ENCODE measurements at regions not wholly inside any gene's neighbourhood (a gene's known extent, or its start where the extent isn't known, plus 50 kb on each side); places are given as distances from the start of the nearest gene placed in this dataset.

GRCh38 chr2:238586931-238587775 is 160.4 kb downstream of the ASB1 start:
- Histone ChIP-seq H3K36me3 (no peaks in the 10 kb centered on the region), H3K27me3 (no peaks in the 10 kb centered on the region), H4K20me1 (no peaks in the 10 kb centered on the region), H3K9me3 (replicated peaks in 1 of 11) (peaks cover 0 to 22% (median 11%) of the 10 kb centered on the region in 11 experiments; a peak in 12 of 22 replicates), H3K4me3 (no peak overlapping the region), H3K4me2 (peak overlapping the region in 10 of 11 experiments; percentile 69 to 82 (median 76); a peak in 19 of 22 replicates), H3K9ac (no peak overlapping the region), H3K4me1 (peaks cover 17 to 29% (median 22%) of the 10 kb centered on the region in 10 experiments), H3K27ac (no peak overlapping the region)
- no peak for TF ChIP-seq Cebpa-rat (IDR thresholded peaks at IDR 0.05)

GRCh38 chr2:238587776-238588660 is 161.3 kb downstream of the ASB1 start:
- Histone ChIP-seq H3K9me3 (replicated peaks in 1 of 11) (peaks cover 0 to 13% (median 6%) of the 10 kb centered on the region in 11 experiments; a peak in 11 of 22 replicates), H3K4me1 (peaks cover 17 to 29% (median 22%) of the 10 kb centered on the region in 10 experiments), H3K27me3 (no peaks in the 10 kb centered on the region), H3K4me3 (no peak overlapping the region), H3K27ac (no peak overlapping the region), H3K9ac (no peak overlapping the region), H3K36me3 (no peaks in the 10 kb centered on the region), H4K20me1 (no peaks in the 10 kb centered on the region), H3K4me2 (no peak overlapping the region)
- TF ChIP-seq Cebpa-rat (IDR thresholded peaks at IDR 0.05) = no peak

GRCh38 chr2:238589591-238590460 is 163.1 kb downstream of the ASB1 start:
- no peak overlapping the region for H3K4me3 ChIP-seq
- H3K36me3 ChIP-seq = no peaks in the 10 kb centered on the region
- no peaks in the 10 kb centered on the region for H4K20me1 ChIP-seq
- H3K27me3 ChIP-seq = no peaks in the 10 kb centered on the region
- H3K9me3 ChIP-seq (replicated peaks in 1 of 11) = no peaks in the 10 kb centered on the region
- H3K27ac ChIP-seq = no peak overlapping the region
- TF ChIP-seq Cebpa-rat (IDR thresholded peaks at IDR 0.05) = no peak
- H3K4me2 ChIP-seq = no peak overlapping the region
- no peak overlapping the region for H3K9ac ChIP-seq
- peaks cover 17 to 23% (median 22%) of the 10 kb centered on the region in 10 experiments for H3K4me1 ChIP-seq

GRCh38 chr2:238591732-238592131 is 165.0 kb downstream of the ASB1 start:
- TF ChIP-seq Cebpa-rat (IDR thresholded peaks at IDR 0.05) = no peak
- Histone ChIP-seq H3K9me3 (replicated peaks in 1 of 11) (no peaks in the 10 kb centered on the region), H3K27me3 (no peaks in the 10 kb centered on the region), H3K9ac (no peak overlapping the region), H3K4me2 (no peak overlapping the region), H3K36me3 (no peaks in the 10 kb centered on the region), H3K27ac (no peak overlapping the region), H3K4me3 (no peak overlapping the region), H4K20me1 (no peaks in the 10 kb centered on the region), H3K4me1 (peaks cover 2 to 5% (median 4%) of the 10 kb centered on the region in 10 experiments; a peak in 17 of 20 replicates)

GRCh38 chr2:238593236-238593635 is 166.5 kb downstream of the ASB1 start:
- Histone ChIP-seq H3K4me1 (peaks cover 0 to 6% (median 0%) of the 10 kb centered on the region in 10 experiments; a peak in 1 of 20 replicates), H3K27me3 (no peaks in the 10 kb centered on the region), H3K9me3 (replicated peaks in 1 of 11) (no peaks in the 10 kb centered on the region), H3K36me3 (no peaks in the 10 kb centered on the region), H3K4me3 (no peak overlapping the region), H4K20me1 (no peaks in the 10 kb centered on the region), H3K4me2 (no peak overlapping the region), H3K9ac (no peak overlapping the region), H3K27ac (no peak overlapping the region)
- no peak for TF ChIP-seq Cebpa-rat (IDR thresholded peaks at IDR 0.05)

- Histone ChIP-seq H3K9ac (no peak overlapping the region), H3K9me3 (replicated peaks in 1 of 11) (no peaks in the 10 kb centered on the region), H4K20me1 (no peaks in the 10 kb centered on the region), H3K27me3 (no peaks in the 10 kb centered on the region), H3K4me3 (no peak overlapping the region), H3K4me2 (no peak overlapping the region), H3K4me1 (peaks cover 0 to 6% (median 0%) of the 10 kb centered on the region in 10 experiments; a peak in 1 of 20 replicates), H3K27ac (no peak overlapping the region), H3K36me3 (no peaks in the 10 kb centered on the region)
- TF ChIP-seq Cebpa-rat (IDR thresholded peaks at IDR 0.05) = no peak
Measured at GRCh38 chr2:238593678-238594077, 167.0 kb downstream of the ASB1 start.

GRCh38 chr2:238594796-238595749 is 168.3 kb downstream of the ASB1 start:
- Histone ChIP-seq H4K20me1 (no peaks in the 10 kb centered on the region), H3K4me1 (peaks cover 0 to 6% (median 0%) of the 10 kb centered on the region in 10 experiments; a peak in 1 of 20 replicates), H3K9ac (no peak overlapping the region), H3K27me3 (no peaks in the 10 kb centered on the region), H3K36me3 (no peaks in the 10 kb centered on the region), H3K27ac (no peak overlapping the region), H3K4me3 (no peak overlapping the region), H3K4me2 (no peak overlapping the region), H3K9me3 (replicated peaks in 1 of 11) (peaks cover 0 to 7% (median 0%) of the 10 kb centered on the region in 11 experiments; a peak in 2 of 22 replicates)
- no peak for TF ChIP-seq Cebpa-rat (IDR thresholded peaks at IDR 0.05)

Data from BLaER1 treated with 17β-estradiol and CSF1 and Interleukin-3, amounts not matched to agents 10 nM and 100 nM (cell line).